HUES6 (cell line): ENCODE measurements at regions not wholly inside any gene's neighbourhood (a gene's known extent, or its start where the extent isn't known, plus 50 kb on each side); places are given as distances from the start of the nearest gene placed in this dataset.

Experiments
- H3K27ac ChIP-seq: 2 replicates; pipeline ENCODE4 v1.7.0; 2013; ENCODE audit warnings: low read depth, mild to moderate bottlenecking, low read length, inconsistent platforms
- H3K27me3 ChIP-seq: 2 replicates; pipeline ENCODE4 v1.6.1; 2013; ENCODE audit warnings: low read length; ENCODE audit not compliant: control insufficient read depth, insufficient read depth
- H3K36me3 ChIP-seq: 2 replicates; pipeline ENCODE4 v1.6.1; 2013; ENCODE audit warnings: low read length; ENCODE audit not compliant: control insufficient read depth, insufficient read depth
- H3K4me1 ChIP-seq: 2 replicates; pipeline ENCODE4 v1.6.1; 2013; ENCODE audit warnings: low read length; ENCODE audit not compliant: control insufficient read depth, insufficient read depth
- H3K4me3 ChIP-seq: 2 replicates; pipeline ENCODE4 v1.5.1; 2013; ENCODE audit warnings: low read depth, low read length
- H3K9ac ChIP-seq: one replicate; pipeline ENCODE4 v1.6.1; 2013; ENCODE audit warnings: mild to moderate bottlenecking, low read length
- H3K9me3 ChIP-seq: 2 replicates; pipeline ENCODE4 v1.6.1; 2013; ENCODE audit warnings: low read depth, low read length; ENCODE audit not compliant: control insufficient read depth, insufficient read depth

DNA sequence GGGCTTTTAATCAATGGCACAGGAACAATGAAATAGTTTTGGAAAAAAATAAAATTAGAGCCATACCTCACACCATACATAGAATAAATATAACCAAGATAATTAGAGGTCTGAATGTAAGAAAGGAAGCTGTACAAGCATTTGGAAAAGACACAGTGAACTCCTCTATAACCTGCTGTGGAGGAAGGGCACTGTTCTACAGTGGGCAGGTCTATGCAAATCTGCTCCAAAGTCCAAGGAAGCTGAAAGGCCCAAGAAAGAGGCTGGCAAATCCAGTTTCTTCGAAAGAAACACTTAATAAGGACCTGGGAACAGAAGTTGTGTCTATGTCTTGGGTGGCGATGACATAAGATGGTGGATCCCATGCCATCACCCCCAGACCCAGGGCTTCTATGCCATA is 169.4 kb upstream of the RALGAPA2 start:
- H3K4me1 ChIP-seq = no peaks in the 10 kb centered on the region
- no peak overlapping the region for H3K4me3 ChIP-seq
- H3K36me3 ChIP-seq = no peaks in the 10 kb centered on the region

DNA sequence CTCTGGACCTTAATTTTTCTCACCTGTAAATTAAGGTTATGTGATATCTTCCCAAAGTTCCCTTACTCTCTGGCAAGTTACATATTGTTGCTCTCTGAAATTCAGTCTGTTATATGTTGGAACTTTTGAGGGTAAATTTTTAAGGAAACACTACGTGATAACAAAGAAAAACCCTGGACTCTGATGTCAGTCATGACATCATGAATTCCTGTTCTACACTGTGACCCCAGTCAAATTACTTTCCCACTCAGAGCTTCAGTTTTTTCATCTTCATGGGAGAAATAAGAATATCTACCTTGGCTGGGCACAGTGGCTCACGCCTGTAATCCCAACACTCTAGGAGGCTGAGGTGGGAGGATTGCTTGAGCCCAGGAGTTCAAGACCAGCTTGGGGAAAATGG is 164.6 kb upstream of the RALGAPA2 start:
- Histone ChIP-seq H3K9me3 (0 out of 2 replicates have a peak, but pooled peaks cover 3% of the 10 kb centered on the region), H3K36me3 (no peaks in the 10 kb centered on the region), H3K9ac (no peak overlapping the region), H3K4me3 (no peak overlapping the region), H3K27me3 (peaks cover 2% of the 10 kb centered on the region; the same call in 1 of the 2 replicates), H3K27ac (no peak overlapping the region), H3K4me1 (no peaks in the 10 kb centered on the region)

More for the DNA sequence above, 169.4 kb upstream of the RALGAPA2 start:
- Histone ChIP-seq H3K9me3 (0 out of 2 replicates have a peak, but pooled peaks cover 3% of the 10 kb centered on the region), H3K27me3 (peaks cover 25% of the 10 kb centered on the region; the same call in 1 of the 2 replicates), H3K27ac (no peak overlapping the region), H3K9ac (no peak overlapping the region)

DNA sequence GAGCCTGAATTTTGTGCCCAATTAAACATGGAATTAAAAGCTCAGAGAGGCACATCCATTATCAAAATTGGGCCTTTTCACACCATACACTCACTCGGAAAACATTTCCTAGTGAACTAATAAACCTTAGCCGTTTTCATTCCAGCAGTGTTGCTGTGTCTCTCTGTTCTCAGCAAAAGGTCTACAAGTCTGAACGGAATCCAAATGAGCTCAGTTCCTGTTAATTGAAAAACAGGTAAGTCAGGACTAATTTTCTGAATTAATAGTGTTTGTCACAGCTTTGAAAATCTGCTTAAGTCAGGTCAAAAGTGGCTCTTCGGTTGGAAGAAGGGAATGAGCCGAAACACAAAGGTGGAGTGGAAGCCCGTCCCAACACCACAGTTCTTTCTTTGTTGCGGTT is 163.3 kb upstream of the RALGAPA2 start:
- Histone ChIP-seq H3K9ac (no peak overlapping the region), H3K36me3 (no peaks in the 10 kb centered on the region), H3K27ac (no peak overlapping the region), H3K4me1 (no peaks in the 10 kb centered on the region), H3K4me3 (no peak overlapping the region), H3K27me3 (peaks cover 2% of the 10 kb centered on the region; the same call in 1 of the 2 replicates), H3K9me3 (no peaks in the 10 kb centered on the region)

DNA sequence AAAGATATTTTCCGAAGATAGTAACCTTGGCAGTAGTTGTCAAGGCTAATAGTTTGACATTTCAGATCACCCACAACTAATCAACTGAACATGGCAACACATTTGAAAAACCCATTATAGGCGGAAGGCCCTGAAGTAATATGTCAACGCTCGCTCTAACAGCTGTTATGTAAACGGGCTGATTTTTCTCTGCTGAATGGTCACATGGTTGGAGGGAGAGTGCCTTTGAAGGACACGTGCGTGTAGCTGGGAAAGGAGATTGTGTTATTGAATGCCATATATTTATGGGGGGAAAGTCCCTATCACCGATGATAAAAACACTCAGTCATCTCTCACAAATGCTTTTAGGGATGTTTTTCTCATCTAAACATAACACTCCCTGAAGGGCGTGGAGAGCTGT is 160.0 kb upstream of the RALGAPA2 start:
- Histone ChIP-seq H3K9me3 (no peaks in the 10 kb centered on the region), H3K9ac (no peak overlapping the region), H3K27ac (no peak overlapping the region), H3K4me1 (no peaks in the 10 kb centered on the region), H3K4me3 (no peak overlapping the region), H3K27me3 (no peaks in the 10 kb centered on the region), H3K36me3 (no peaks in the 10 kb centered on the region)

DNA sequence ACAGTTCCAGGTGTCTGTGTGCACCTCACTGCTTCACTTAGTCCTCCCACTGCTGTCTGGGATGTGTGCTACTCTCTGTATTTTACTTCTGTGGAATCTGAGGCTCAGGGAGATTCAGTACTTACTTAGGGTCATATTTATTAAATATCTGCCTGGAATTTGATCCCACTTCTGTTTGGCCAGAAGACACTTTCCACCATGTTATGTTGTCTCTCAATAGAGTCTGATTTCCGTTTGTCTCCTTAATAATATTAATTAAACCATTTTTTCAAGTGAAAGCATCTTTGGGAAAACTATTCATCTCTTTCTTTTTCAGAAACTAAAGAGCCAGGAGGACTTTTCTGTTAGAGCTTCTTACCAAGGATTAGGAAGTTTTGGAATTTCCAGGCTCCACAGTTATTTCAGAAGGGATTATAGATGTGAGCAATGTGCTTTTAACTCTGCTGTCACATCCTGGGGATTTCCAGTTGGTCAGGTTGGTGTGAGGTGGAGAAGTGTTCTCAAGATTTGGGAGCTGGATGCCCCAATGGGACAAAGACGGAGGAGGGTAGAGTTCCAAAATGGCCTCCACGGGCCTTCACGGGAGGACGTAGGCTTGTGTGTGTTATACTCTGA is 156.8 kb upstream of the RALGAPA2 start:
- H3K4me3 ChIP-seq = no peak overlapping the region
- H3K36me3 ChIP-seq = no peaks in the 10 kb centered on the region
- no peak overlapping the region for H3K9ac ChIP-seq
- H3K27me3 ChIP-seq = no peaks in the 10 kb centered on the region
- H3K27ac ChIP-seq = no peak overlapping the region
- no peaks in the 10 kb centered on the region for H3K9me3 ChIP-seq
- no peaks in the 10 kb centered on the region for H3K4me1 ChIP-seq

DNA sequence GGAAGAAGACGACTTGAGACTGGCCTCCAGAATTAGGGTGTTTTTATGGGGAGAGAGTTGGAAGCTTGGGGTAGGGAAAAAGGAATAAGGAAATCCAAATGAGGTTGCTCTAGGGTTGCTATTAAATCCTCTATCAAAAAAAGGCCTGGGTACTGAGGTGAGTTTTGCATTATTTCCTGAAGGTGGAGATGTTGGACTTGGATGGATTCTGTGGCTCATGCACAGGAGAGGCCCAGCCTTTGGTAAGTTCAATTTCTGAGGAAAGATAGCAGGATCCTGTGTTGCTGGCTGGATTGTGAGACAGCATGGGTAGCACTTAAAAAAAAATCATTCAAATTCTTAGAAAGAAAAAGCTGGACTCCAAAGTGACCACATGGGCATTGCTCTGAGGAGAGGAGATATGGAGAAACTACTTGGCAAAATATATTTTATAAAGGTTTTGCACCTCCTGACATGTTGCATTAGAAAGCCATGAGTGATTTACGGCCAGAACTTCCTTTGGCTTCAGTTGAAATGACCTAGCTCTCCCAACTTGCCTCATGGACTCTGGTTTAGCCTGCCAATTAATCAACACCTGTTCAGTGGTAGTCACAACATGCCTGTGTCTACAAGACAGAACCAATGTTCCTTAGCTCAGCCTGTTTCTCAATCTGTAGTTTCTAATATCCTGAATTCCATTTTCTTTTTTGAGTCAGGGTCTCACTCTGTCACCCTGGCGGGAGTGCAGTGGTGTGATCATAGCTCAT is 152.1 kb upstream of the RALGAPA2 start:
- H3K27ac ChIP-seq = no peak overlapping the region
- H3K4me3 ChIP-seq = no peak overlapping the region
- no peaks in the 10 kb centered on the region for H3K36me3 ChIP-seq
- H3K9ac ChIP-seq = no peak overlapping the region
- H3K9me3 ChIP-seq = no peaks in the 10 kb centered on the region
- H3K4me1 ChIP-seq = no peaks in the 10 kb centered on the region
- no peaks in the 10 kb centered on the region; the same call in 1 of the 2 replicates for H3K27me3 ChIP-seq

DNA sequence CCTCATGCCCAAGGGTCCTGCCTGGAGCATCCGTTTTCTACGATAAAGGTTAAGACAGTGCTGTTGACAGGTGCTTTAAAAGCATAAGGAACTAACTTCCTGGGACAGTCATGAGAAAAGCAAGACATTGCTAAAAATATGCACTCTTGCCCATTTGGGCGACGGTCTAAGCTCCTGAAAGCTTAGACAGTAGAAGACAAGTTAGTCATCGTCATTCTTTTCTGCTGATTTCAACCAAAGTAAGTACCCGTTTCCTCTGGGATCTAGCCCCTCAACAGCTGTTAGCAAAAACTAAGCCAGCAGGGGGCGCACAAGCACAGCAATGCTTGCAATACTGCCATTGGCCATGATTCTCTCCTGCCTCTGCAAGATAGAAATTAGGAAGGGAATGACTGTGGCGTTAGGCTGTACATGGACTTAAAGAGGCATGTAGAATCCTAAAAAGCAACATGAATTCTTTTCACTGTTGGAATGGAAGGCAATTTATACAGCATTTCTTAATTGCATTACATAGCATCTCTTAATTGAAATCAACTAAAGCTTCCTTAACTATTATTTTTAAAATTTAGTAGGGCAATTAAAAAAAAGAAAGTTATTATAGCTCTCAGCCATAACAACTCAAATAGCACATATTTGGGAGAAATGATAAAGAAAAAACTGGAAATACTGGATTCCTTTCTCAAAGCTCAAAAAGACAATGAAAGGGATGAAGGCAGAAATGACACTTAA is 147.8 kb upstream of the RALGAPA2 start:
- no peak overlapping the region for H3K4me3 ChIP-seq
- H3K9me3 ChIP-seq = no peaks in the 10 kb centered on the region
- no peak overlapping the region for H3K9ac ChIP-seq
- no peaks in the 10 kb centered on the region for H3K36me3 ChIP-seq
- no peak overlapping the region for H3K27ac ChIP-seq
- H3K27me3 ChIP-seq = peaks cover 8% of the 10 kb centered on the region; the same call in 1 of the 2 replicates
- H3K4me1 ChIP-seq = no peaks in the 10 kb centered on the region

DNA sequence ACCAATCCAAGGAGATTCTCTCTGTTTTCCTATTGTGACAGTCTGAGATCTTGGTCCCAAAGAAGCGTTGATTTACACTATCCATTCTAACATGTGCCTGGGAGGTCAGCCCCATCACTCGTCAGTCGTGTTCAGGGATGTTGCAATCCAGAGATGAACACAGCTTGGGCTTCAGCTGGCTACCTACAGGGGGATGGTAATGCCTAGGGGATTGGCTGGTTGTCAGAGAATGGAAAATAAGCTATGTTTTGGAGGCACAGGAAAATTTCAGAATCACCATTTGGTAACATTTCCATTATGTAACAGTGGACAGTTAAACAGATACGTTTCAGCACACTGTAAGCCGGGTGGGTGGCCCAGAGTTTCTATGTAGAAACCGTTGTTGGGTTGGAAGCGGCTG is 147.1 kb upstream of the RALGAPA2 start:
- Histone ChIP-seq H3K27me3 (peaks cover 8% of the 10 kb centered on the region; the same call in 1 of the 2 replicates), H3K4me1 (no peaks in the 10 kb centered on the region), H3K9me3 (no peaks in the 10 kb centered on the region), H3K9ac (no peak overlapping the region), H3K4me3 (no peak overlapping the region), H3K27ac (no peak overlapping the region), H3K36me3 (no peaks in the 10 kb centered on the region)

DNA sequence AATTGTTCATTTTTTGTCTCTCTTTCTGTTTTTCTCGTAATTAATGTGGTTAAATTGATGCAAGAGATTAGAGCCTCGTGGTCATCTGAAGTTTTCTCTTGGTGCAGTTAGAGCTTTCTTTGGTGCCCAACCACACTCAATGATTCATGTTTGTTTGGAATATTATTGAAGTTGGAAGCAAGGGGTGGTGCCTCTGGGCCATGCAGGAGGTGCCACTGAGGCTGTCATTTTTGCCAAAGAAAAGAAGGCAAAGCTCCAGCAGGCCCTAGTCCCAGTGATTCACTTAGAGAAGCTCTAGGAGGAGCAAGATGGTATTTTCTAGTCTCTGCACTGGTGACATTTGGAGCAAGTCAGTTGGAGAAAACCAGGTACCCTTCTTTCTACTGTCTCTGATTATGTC is 144.5 kb upstream of the RALGAPA2 start:
- Histone ChIP-seq H3K36me3 (no peaks in the 10 kb centered on the region), H3K9ac (no peak overlapping the region), H3K9me3 (peaks cover 14% of the 10 kb centered on the region), H3K27ac (no peak overlapping the region), H3K27me3 (peaks cover 8% of the 10 kb centered on the region; the same call in 1 of the 2 replicates), H3K4me3 (no peak overlapping the region), H3K4me1 (no peaks in the 10 kb centered on the region)

DNA sequence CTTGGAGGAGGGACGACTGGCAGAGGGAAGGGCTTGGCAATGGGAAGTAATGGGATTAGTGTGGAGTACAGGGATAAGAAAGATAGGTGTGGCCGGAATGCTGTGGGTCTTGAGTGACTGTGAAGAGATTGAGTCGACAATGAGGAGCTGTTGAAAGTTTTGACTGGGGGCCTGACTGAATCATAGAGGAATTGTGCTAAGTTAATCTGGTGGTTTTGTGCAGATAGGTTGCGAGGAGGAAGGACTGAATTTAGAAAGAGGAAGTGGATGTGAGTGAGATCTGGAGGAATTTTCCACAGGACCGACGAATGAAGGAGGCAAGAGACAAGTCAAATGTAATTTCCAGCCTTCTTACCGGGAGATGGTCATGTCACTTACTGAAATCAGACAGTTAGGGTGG is 143.9 kb upstream of the RALGAPA2 start:
- no peak overlapping the region for H3K4me3 ChIP-seq
- no peak overlapping the region for H3K9ac ChIP-seq
- H3K9me3 ChIP-seq = peaks cover 14% of the 10 kb centered on the region
- peaks cover 8% of the 10 kb centered on the region; the same call in 1 of the 2 replicates for H3K27me3 ChIP-seq
- H3K36me3 ChIP-seq = no peaks in the 10 kb centered on the region
- no peaks in the 10 kb centered on the region for H3K4me1 ChIP-seq
- no peak overlapping the region for H3K27ac ChIP-seq

DNA sequence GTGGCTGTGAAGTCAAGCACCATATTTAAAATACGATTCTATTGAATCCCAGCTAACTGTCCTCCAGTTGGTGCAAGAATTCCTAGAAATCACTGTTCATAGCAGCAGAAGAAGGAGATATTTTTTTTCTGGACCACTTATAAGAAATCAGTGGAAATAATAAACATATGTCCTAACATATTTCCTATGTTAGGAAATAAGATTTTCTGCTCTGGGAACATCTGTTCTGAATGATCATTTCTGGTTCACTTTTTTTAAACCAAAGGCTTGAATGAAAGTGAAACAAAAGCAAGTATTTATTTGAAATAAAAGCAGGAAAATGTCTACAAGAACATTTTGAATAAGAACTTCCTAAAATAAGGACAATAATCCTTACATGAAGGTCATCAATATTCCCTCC is 138.9 kb upstream of the RALGAPA2 start:
- no peak overlapping the region for H3K27ac ChIP-seq
- H3K9ac ChIP-seq = no peak overlapping the region
- no peaks in the 10 kb centered on the region for H3K27me3 ChIP-seq
- no peaks in the 10 kb centered on the region for H3K4me1 ChIP-seq
- H3K9me3 ChIP-seq = peaks cover 14% of the 10 kb centered on the region
- H3K4me3 ChIP-seq = no peak overlapping the region
- H3K36me3 ChIP-seq = no peaks in the 10 kb centered on the region
